WERI-Rb-1 (cell line): ENCODE measurements at regions not wholly inside any gene's neighbourhood (a gene's known extent, or its start where the extent isn't known, plus 50 kb on each side); places are given as distances from the start of the nearest gene placed in this dataset.

Experiments used
- DNase-seq: peaks from one replicate; pipeline ENCODE4 v3.0.0-alpha.2; 2020
- H3K27ac ChIP-seq: fragments of 250-450 bp; sonication (Bioruptor Pico); 2 replicates; pipeline ENCODE4 v1.5.1; 2020; ENCODE audit warnings: mild to moderate bottlenecking, moderate library complexity
- H3K27me3 ChIP-seq: fragments of 250-450 bp; sonication (Bioruptor Pico); 2 replicates; pipeline ENCODE4 v1.5.1; 2021; ENCODE audit warnings: mild to moderate bottlenecking, low read depth, moderate library complexity; ENCODE audit not compliant: insufficient read depth, severe bottlenecking
- H3K36me3 ChIP-seq: fragments of 250-450 bp; sonication (Bioruptor Pico); 2 replicates; pipeline ENCODE4 v1.5.1; 2020; ENCODE audit warnings: mild to moderate bottlenecking, moderate library complexity
- H3K4me3 ChIP-seq: 2 replicates; pipeline ENCODE4 v1.5.1; 2011; ENCODE audit warnings: low read depth, mild to moderate bottlenecking, control low read depth, low read length
- H3K9me3 ChIP-seq: fragments of 250-450 bp; sonication (Bioruptor Pico); 2 replicates; pipeline ENCODE4 v1.5.1; 2021; ENCODE audit warnings: mild to moderate bottlenecking, moderate library complexity; ENCODE audit not compliant: severe bottlenecking
- CTCF ChIP-seq: IDR thresholded peaks from 2 replicates; pipeline ENCODE4 v1.5.1; 2011; ENCODE audit warnings: low read depth, mild to moderate bottlenecking, control low read depth, inconsistent platforms, low read length

- no peak for TF ChIP-seq CTCF
- H3K9me3 ChIP-seq: no peaks in the 10 kb centered on the region
- H3K27me3 ChIP-seq: peaks cover 9% of the 10 kb centered on the region
- no peak overlapping the region for H3K27ac ChIP-seq
- no peak for DNase-seq
- no peak overlapping the region for H3K4me3 ChIP-seq
- H3K36me3 ChIP-seq: no peaks in the 10 kb centered on the region
These were observed 1469.0 kb downstream of the LRRC4C start for GRCh38 chr11:39990421-39990831.

GRCh38 chr11:39975091-39975490, 1484.4 kb downstream of the LRRC4C start:
- no peak overlapping the region for H3K4me3 ChIP-seq
- DNase-seq: no peak
- no peak overlapping the region for H3K27ac ChIP-seq
- TF ChIP-seq CTCF: no peak
- H3K27me3 ChIP-seq: peaks cover 41% of the 10 kb centered on the region
- H3K9me3 ChIP-seq: no peaks in the 10 kb centered on the region
- no peaks in the 10 kb centered on the region for H3K36me3 ChIP-seq

GRCh38 chr11:39972461-39972860, 1487.0 kb downstream of the LRRC4C start:
- H3K27me3 ChIP-seq: peaks cover 50% of the 10 kb centered on the region
- no peaks in the 10 kb centered on the region for H3K36me3 ChIP-seq
- no peak for TF ChIP-seq CTCF
- H3K9me3 ChIP-seq: no peaks in the 10 kb centered on the region
- H3K27ac ChIP-seq: no peak overlapping the region
- H3K4me3 ChIP-seq: no peak overlapping the region
- DNase-seq: no peak

GRCh38 chr11:39971938-39972337, 1487.5 kb downstream of the LRRC4C start:
- Histone ChIP-seq H3K27ac (no peak overlapping the region), H3K4me3 (no peak overlapping the region), H3K9me3 (no peaks in the 10 kb centered on the region), H3K27me3 (peaks cover 50% of the 10 kb centered on the region), H3K36me3 (no peaks in the 10 kb centered on the region)
- no peak for DNase-seq
- no peak for TF ChIP-seq CTCF

GRCh38 chr11:39968071-39968470, 1491.4 kb downstream of the LRRC4C start:
- TF ChIP-seq CTCF: no peak
- no peaks in the 10 kb centered on the region for H3K9me3 ChIP-seq
- DNase-seq: no peak
- H3K27me3 ChIP-seq: peaks cover 41% of the 10 kb centered on the region
- no peaks in the 10 kb centered on the region for H3K36me3 ChIP-seq
- no peak overlapping the region for H3K4me3 ChIP-seq
- no peak overlapping the region for H3K27ac ChIP-seq

GRCh38 chr11:39965701-39966100, 1493.8 kb downstream of the LRRC4C start:
- no peak for DNase-seq
- H3K27ac ChIP-seq: no peak overlapping the region
- TF ChIP-seq CTCF: no peak

More at GRCh38 chr11:39965701-39966100, 1493.8 kb downstream of the LRRC4C start:
- H3K36me3 ChIP-seq: no peaks in the 10 kb centered on the region
- H3K9me3 ChIP-seq: no peaks in the 10 kb centered on the region
- no peak overlapping the region for H3K4me3 ChIP-seq
- peaks cover 30% of the 10 kb centered on the region for H3K27me3 ChIP-seq
